B cell (primary cell): ENCODE measurements at regions not wholly inside any gene's neighbourhood (a gene's known extent, or its start where the extent isn't known, plus 50 kb on each side); places are given as distances from the start of the nearest gene placed in this dataset.

Experiments used
- ATAC-seq: fragments of 200-7000 bp; cut with Tn5 transposase; one replicate; pipeline ENCODE4 v1.10.0; 2021; ENCODE audit warnings: low read depth, mild to moderate bottlenecking, moderate number of reproducible peaks, moderate library complexity
- CTCF ChIA-PET: fragments of 350-600 bp; sonication (Branson Sonifier 250); formaldehyde crosslinking; loops from one replicate; lab custom pipeline; 2021; ENCODE audit warnings: antibody characterized with exemption, inconsistent platforms; lab: Charles Lee
- POLR2A ChIA-PET: fragments of 350-600 bp; sonication (Branson Sonifier 250); formaldehyde crosslinking; loops from one replicate; lab custom pipeline; 2021; ENCODE audit warnings: antibody characterized with exemption; lab: Charles Lee
- DNase-seq: peaks from one replicate; pipeline ENCODE4 v3.0.0; 2013
- H2AFZ ChIP-seq: 2 replicates; pipeline ENCODE4 v1.6.1; 2012; ENCODE audit warnings: mild to moderate bottlenecking, low read depth, low read length; ENCODE audit not compliant: insufficient read depth, poor library complexity, severe bottlenecking
- H3K27ac ChIP-seq, 2 donors: 1 replicate in 1 of 2; 2 replicates in 1 of 2; pipeline ENCODE4 v1.5.1; 2012 to 2013; ENCODE audit warnings: low read length in 2 of 2, mild to moderate bottlenecking in 2 of 2, moderate library complexity in 1 of 2
- H3K27me3 ChIP-seq, 4 experiments: fragments of 200-600 bp in 1 of 4; sonication (generic) in 1 of 4; replicated peaks in 1 of 4; 1 replicate in 2 of 4; 2 replicates in 2 of 4; pipeline versions ENCODE4 v1.6.1 to v1.7.0; 2013 to 2016; ENCODE audit warnings: low read length in 3 of 4, mild to moderate bottlenecking in 2 of 4, mixed read lengths in 1 of 4, moderate library complexity in 1 of 4; ENCODE audit not compliant: insufficient read depth in 4 of 4, control insufficient read depth in 3 of 4; ENCODE audit errors: control extremely low read depth in 1 of 4
- H3K36me3 ChIP-seq, 2 experiments: replicated peaks in 1 of 2; 1 replicate in 1 of 2; 2 replicates in 1 of 2; pipeline versions ENCODE4 v1.6.1 to v1.7.1; 2013; ENCODE audit warnings: low read length in 1 of 2; ENCODE audit not compliant: insufficient read depth in 2 of 2, control insufficient read depth in 1 of 2; ENCODE audit errors: control extremely low read depth in 1 of 2, extremely low read depth in 1 of 2
- H3K4me1 ChIP-seq, 2 donors: fragments of 200-600 bp in 1 of 2; sonication (generic) in 1 of 2; 1 replicate in 1 of 2; 2 replicates in 1 of 2; pipeline versions ENCODE4 v1.5.1 to v1.6.1; 2013 to 2017; ENCODE audit warnings: low read length in 2 of 2; ENCODE audit not compliant: control insufficient read depth in 2 of 2, insufficient read depth in 2 of 2
- H3K4me2 ChIP-seq: replicated peaks from 2 replicates; pipeline ENCODE3; 2012; ENCODE audit warnings: mild to moderate bottlenecking, low read depth, low read length; ENCODE audit not compliant: poor library complexity, severe bottlenecking
- H3K4me3 ChIP-seq, 5 experiments: fragments of 200-600 bp in 1 of 5; sonication (generic) in 1 of 5; 1 replicate in 3 of 5; 2 replicates in 2 of 5; pipeline versions ENCODE4 v1.5.1 to v1.7.0; 2011 to 2016; ENCODE audit warnings: low read length in 4 of 5, mild to moderate bottlenecking in 4 of 5, low read depth in 2 of 5, control low read depth in 1 of 5, moderate library complexity in 1 of 5; ENCODE audit not compliant: insufficient read depth in 1 of 5; ENCODE audit errors: control extremely low read depth in 1 of 5, extremely low read depth in 1 of 5
- H3K79me2 ChIP-seq: fragments of 200-600 bp; sonication (generic); one replicate; pipeline ENCODE4 v1.6.0; 2016; ENCODE audit warnings: low read length; ENCODE audit not compliant: control insufficient read depth, insufficient read depth
- H3K9ac ChIP-seq: fragments of 200-600 bp; sonication (generic); 2 replicates; pipeline ENCODE4 v1.6.1; 2017; ENCODE audit warnings: mild to moderate bottlenecking, low read length, moderate library complexity
- H3K9me3 ChIP-seq, 3 donors: one replicate each; pipeline versions ENCODE4 v1.6.1 to v1.7.1; 2013; ENCODE audit warnings: low read length in 2 of 3; ENCODE audit not compliant: control insufficient read depth in 2 of 3, insufficient read depth in 1 of 3; ENCODE audit errors: control extremely low read depth in 1 of 3
- H4K20me1 ChIP-seq: 2 replicates; pipeline ENCODE4 v1.6.0; 2012; ENCODE audit warnings: mild to moderate bottlenecking, low read length; ENCODE audit not compliant: insufficient read depth, control insufficient read depth, poor library complexity, severe bottlenecking
- H3K27ac Mint-ChIP-seq: one replicate; pipeline ENCODE4 v1.8.0; 2021; ENCODE audit warnings: mixed read lengths
- H3K27me3 Mint-ChIP-seq: one replicate; pipeline ENCODE4 v1.8.0; 2021; ENCODE audit warnings: mixed read lengths
- H3K4me1 Mint-ChIP-seq: one replicate; pipeline ENCODE4 v1.8.0; 2021; ENCODE audit warnings: mixed read lengths
- H3K4me3 Mint-ChIP-seq: one replicate; pipeline ENCODE4 v1.8.0; 2021; ENCODE audit warnings: mixed read lengths
- H3K9me3 Mint-ChIP-seq: one replicate; pipeline ENCODE4 v1.8.0; 2022; ENCODE audit warnings: mixed read lengths; ENCODE audit not compliant: insufficient read depth
- CTCF ChIP-seq: fragments of 200-600 bp; IDR thresholded peaks from one replicate; pipeline ENCODE4 v1.8.0; 2022; ENCODE audit warnings: antibody characterized with exemption, mild to moderate bottlenecking
- EZH2 ChIP-seq: IDR thresholded peaks from 2 replicates; pipeline ENCODE4 v1.6.1; 2012; ENCODE audit warnings: borderline replicate concordance, low read depth, mild to moderate bottlenecking, moderate library complexity, low read length; ENCODE audit not compliant: insufficient read depth, poor library complexity, severe bottlenecking
- intact Hi-C: fragments of 100-400 bp; cut with micrococcal nuclease; formaldehyde crosslinking; loops from one replicate; pipeline ENCODE4 v1.10.0; 2022

GRCh38 chr11:43074810-43075209 lies 237.0 kb upstream of the API5 start:
- intact Hi-C loops: no loop called here
- TF ChIP-seq EZH2: no peak
- no peak for TF ChIP-seq CTCF

DNA sequence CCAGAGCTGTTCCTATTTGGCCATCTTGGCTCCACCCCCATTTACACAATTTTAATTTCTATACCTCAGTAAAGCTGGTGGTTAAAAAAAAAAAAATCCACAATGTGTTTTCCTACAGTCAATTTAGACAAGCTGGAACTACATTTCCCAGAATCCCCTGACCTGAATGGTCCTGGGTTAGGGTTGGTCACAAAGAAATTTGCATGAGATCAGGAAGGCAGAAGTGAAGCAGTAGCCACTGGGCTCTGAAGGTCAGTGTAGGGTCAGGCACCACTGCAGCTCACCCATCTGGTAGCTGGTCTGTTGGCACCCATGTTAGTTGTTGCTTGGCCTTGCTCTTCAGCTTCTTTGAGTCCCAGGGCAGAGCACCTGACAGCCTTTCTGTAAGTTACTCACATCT lies 210.7 kb upstream of the API5 start:
- Histone ChIP-seq H3K27me3 (no peaks in the 10 kb centered on the region), H3K36me3 (no peaks in the 10 kb centered on the region), H3K79me2 (no peaks in the 10 kb centered on the region), H3K27ac (no peak overlapping the region), H4K20me1 (no peaks in the 10 kb centered on the region), H3K4me3 (no peak overlapping the region), H3K9me3 (peaks cover 0 to 5% (median 0%) of the 10 kb centered on the region in 3 donors), H3K9ac (no peak overlapping the region), H3K4me2 (no peak overlapping the region), H3K4me1 (no peaks in the 10 kb centered on the region), H2AFZ (no peak overlapping the region)
- Mint-ChIP-seq H3K27me3 (no peaks in the 10 kb centered on the region), H3K27ac (no peak overlapping the region), H3K4me1 (no peaks in the 10 kb centered on the region), H3K4me3 (no peak overlapping the region), H3K9me3 (no peaks in the 10 kb centered on the region)
- TF ChIP-seq EZH2 (no peak), CTCF (no peak)
- ATAC-seq (no peak), DNase-seq (no peak)
- POLR2A ChIA-PET: no interaction called here
- intact Hi-C loops: no loop called here
- CTCF ChIA-PET: no interaction called here

More at GRCh38 chr11:43074810-43075209, 237.0 kb upstream of the API5 start:
- Mint-ChIP-seq H3K27ac (no peak overlapping the region), H3K27me3 (peaks cover 4% of the 10 kb centered on the region), H3K9me3 (no peaks in the 10 kb centered on the region), H3K4me1 (no peaks in the 10 kb centered on the region), H3K4me3 (no peak overlapping the region)
- no peak overlapping the region for H3K9ac ChIP-seq
- ChIA-PET CTCF (no interaction called here), POLR2A (no interaction called here)
- ATAC-seq: no peak
- no peaks in the 10 kb centered on the region for H3K36me3 ChIP-seq
- no peak overlapping the region for H3K4me3 ChIP-seq
- H3K9me3 ChIP-seq: peaks cover 0 to 4% (median 0%) of the 10 kb centered on the region in 3 donors
- H3K27ac ChIP-seq: no peak overlapping the region
- no peak for DNase-seq
- no peaks in the 10 kb centered on the region for H3K4me1 ChIP-seq
- no peak overlapping the region for H3K4me2 ChIP-seq
- no peak overlapping the region for H2AFZ ChIP-seq
- H3K27me3 ChIP-seq: peaks cover 0 to 4% (median 0%) of the 10 kb centered on the region in 4 experiments
- no peaks in the 10 kb centered on the region for H4K20me1 ChIP-seq
- H3K79me2 ChIP-seq: no peaks in the 10 kb centered on the region
